ELR (cell line): ENCODE measurements at regions not wholly inside any gene's neighbourhood (a gene's known extent, or its start where the extent isn't known, plus 50 kb on each side); places are given as distances from the start of the nearest gene placed in this dataset.

Source experiments
- DNase-seq: peaks from one replicate; pipeline ENCODE4 v3.0.0-alpha.2; 2015; ENCODE audit warnings: low read depth

DNA sequence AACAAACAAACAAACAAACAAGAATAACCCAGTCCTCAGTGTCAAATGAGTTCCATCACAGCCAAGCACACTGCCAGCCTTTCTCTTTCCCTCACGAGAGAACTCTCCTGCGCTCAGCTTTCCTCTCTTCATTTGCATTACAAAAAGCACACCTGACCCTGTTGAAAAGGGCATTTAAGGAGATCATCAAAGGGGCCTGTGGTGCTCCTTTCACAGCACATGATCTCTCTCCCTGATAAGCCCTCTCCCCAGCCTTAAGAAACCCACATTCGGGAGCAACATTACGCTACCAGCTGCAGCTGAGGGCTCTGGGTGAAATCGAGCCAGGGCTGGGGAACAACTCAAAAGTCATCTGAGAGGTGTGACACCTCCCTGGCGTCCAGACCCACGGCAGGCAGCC, 165.6 kb upstream of the TMCC3 start:
- no peak for DNase-seq

GRCh38 chr12:94815450-94815849, 165.1 kb upstream of the TMCC3 start:
- no peak for DNase-seq

DNA sequence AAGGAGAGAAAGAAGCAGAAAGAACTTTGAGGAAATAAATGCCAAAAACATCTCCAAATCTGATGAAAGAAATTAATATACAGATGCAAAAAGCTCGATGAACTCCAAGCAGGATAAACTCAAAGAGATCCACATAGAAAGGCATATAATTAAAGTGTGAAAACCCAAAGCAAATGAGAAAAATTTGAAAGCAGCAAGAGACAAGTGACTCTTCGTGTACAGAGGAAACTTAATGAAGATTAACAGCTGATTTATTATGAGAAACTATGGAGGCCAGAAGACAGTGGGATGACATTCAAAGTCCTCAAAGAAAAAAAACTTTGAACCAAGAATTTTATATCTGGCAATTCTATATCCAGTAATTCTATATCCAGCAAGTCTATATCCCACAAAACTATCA, 163.0 kb upstream of the TMCC3 start:
- peak; percentile 48 for DNase-seq

GRCh38 chr12:94812345-94812744, 162.0 kb upstream of the TMCC3 start:
- no peak for DNase-seq

GRCh38 chr12:94811611-94812010, 161.3 kb upstream of the TMCC3 start:
- DNase-seq, result no peak

- DNase-seq, result no peak
Measured at GRCh38 chr12:94807951-94808350, 157.6 kb upstream of the TMCC3 start.

- no peak for DNase-seq
Measured at GRCh38 chr12:94806617-94807016, 156.3 kb upstream of the TMCC3 start.

GRCh38 chr12:94805749-94806529, 155.6 kb upstream of the TMCC3 start:
- peak; percentile 37 for DNase-seq

DNA sequence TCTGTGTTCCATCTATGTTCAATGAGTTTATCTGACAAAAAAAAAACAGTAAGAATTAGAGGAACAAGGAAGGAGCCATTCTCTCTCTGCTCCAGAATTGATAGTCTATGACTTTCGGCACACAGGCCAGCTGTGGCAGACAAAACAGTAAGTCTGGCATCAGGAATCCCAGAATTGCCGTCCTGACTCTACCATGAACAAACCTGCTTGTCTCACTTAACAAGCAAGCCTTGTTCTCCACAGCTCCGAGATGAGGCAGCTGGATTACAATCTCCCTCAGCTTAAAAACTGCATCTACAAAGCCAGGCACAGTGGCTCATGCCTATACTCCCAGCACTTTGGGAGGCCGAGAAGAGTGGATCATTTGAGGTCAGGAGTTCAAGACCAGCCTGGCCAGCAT, 153.6 kb upstream of the TMCC3 start:
- DNase-seq, result no peak

- DNase-seq, result no peak
Measured at GRCh38 chr12:94802796-94803195, 152.4 kb upstream of the TMCC3 start.

GRCh38 chr12:94801745-94802144, 151.4 kb upstream of the TMCC3 start:
- no peak for DNase-seq

DNA sequence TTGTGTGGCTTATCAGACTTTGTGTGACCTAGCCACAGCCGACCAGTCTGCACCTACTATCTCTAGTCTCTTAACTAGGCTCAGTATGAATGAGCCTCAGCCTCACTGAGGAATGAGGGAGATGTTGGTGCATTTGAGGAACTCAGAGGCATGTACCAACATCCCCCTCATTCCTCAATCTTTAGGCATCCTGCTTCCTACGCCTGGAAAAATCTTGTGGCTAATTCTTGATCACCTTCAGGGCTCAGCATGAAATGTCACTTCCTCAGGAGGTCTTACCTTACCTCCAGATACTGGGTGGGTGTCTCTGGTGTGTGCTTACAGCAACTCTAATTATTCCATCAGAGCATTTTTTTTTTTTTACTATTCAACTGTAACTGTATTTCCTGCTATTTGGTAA, 148.8 kb upstream of the TMCC3 start:
- no peak for DNase-seq

DNA sequence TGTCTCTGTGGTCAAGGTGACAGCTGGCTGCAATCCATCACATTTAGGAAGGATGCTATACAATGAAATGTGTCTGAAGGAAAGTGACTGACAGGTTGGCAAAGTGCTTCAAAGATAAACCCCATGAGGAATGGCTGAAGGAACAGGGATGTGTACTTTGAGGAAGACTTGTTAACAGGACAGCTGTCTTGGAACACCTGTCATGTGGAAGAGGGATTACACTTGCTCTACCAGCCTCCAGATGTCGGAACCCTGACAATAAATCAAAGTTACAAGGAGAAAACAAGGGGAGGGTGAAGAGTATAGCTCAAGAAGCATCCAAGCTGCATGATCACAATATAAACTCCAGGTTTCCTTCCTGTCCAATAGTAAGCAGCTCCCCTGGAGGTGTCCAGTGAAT, 147.8 kb upstream of the TMCC3 start:
- DNase-seq, result no peak

DNA sequence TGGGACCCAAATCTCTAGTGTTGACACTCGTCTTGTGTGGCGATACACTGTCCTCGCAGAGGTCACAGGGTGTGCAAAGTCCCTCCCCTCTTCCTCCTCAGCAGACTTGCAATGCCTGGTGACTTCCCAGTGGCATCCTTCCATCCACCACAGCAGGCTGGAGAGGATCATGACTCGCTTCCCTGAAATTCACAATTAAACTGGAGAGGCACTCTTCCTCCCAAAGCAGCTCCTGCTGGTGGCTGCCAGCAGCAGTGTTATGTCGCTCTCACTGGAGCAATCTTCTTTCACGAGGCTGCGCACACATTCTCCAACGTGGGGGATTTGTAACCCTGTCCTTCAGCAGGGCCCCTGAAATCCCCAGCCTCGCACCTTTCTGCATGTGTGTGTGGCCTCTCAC, 145.2 kb upstream of the TMCC3 start:
- DNase-seq, result peak; percentile 60

DNA sequence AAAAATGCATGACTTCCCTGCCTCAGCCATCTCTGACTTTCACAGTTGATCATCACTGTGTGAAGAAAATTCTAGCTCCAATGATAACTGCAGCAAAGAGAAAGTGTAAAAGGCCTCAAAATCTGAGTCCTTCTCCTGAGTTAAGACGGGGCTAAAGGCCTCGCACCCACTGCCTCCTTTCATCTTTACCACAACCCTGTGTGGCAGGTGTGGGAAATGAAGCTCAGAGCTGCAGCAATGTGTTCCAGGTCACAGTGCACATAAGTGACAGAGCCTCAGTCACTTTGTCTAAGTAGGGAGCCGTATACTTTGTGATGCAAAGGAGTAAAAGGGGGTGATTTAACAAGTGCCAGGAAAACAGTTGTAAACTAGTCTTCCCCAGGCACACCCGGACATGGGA, 144.7 kb upstream of the TMCC3 start:
- no peak for DNase-seq

- DNase-seq, result no peak
Measured at GRCh38 chr12:94793191-94793595, 142.8 kb upstream of the TMCC3 start.

DNA sequence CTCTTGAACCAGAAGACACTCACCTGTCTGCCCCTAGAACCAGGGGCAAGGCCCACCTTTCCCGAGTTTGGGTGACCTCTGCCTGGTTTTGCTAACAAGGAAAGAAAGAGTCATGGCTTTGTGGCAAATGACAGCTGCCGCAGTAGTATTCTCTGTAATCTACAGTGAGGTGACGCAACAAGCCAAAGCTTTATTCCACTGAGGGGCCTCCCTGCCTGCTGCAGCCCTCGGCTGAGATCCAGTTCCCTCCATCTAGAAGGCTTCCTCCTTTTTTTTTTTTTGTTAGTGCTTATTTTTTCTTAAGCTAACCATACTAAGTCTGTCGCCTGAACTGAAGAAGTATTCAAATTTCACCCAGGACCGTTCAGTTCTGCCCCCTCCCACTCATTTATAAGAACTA, 142.3 kb upstream of the TMCC3 start:
- DNase-seq, result no peak

DNA sequence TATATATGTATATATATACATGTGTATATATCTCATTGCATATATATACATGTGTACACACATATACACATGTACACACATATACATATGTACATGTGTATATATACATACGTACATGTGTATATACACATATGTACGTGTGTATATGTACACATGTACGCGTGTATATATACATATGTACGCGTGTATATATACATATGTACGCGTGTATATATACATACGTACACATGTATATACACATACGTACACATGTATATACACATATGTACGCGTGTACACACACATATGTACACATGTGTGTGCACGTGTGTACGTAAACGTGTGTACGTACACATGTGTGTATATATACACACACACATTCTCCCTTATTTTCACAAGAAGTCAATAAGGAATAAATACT, 141.6 kb upstream of the TMCC3 start:
- no peak for DNase-seq

- DNase-seq, result no peak
Measured at GRCh38 chr12:94790825-94791224, 140.5 kb upstream of the TMCC3 start.

- DNase-seq, result no peak
Measured at GRCh38 chr12:94790370-94790769, 140.0 kb upstream of the TMCC3 start.

DNA sequence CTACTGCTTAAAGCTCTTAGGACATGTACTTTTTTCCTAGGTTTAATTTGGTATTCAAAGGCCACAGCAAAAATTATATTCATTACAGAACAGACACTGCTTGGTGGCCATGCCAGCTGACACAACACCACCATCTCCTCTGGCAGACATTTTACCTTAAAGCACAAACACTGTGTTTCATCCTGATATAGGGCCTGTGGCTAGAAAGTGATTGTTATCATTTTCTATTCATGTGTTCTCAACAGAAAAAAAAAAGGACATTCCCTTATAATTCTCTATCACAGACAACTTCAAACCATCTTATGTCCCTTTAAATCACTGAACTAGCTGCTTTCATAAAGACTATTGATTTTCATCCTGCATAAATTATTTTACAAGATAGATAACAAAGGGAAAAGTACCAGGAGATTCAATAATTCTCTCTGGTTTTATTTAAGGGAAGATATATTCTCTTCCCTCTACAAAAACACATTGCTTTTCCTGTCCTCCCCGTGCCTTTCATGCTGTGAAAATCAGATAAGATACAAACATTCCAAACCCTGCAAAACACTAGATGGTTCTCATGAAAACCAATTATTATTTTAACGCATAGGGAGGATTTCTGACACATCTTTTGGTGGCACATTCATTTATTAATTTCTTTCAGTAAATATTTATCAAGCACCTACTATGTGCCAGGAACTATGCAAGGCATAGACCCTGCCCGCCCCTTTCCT, 139.3 kb upstream of the TMCC3 start:
- no peak for DNase-seq

DNA sequence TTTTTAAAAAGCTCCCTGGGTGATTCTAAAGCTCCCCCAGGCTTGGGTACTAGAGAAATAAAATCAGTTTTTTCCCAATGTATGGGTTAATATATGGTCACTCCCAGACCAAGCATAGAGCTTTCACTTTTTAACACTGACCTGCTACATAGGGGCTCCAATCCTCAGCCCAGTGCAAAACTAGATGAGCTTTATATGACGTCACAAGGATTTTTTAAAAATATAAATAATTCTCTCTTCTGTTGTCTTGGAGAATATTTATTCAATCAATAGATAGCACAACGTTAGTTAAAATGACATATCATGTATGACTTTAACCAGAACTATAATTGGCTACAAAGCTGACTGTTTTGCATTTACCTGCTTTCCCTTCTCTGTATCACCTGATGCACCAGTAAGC, 137.9 kb upstream of the TMCC3 start:
- DNase-seq, result no peak

GRCh38 chr12:94786906-94787305, 136.5 kb upstream of the TMCC3 start:
- no peak for DNase-seq

DNA sequence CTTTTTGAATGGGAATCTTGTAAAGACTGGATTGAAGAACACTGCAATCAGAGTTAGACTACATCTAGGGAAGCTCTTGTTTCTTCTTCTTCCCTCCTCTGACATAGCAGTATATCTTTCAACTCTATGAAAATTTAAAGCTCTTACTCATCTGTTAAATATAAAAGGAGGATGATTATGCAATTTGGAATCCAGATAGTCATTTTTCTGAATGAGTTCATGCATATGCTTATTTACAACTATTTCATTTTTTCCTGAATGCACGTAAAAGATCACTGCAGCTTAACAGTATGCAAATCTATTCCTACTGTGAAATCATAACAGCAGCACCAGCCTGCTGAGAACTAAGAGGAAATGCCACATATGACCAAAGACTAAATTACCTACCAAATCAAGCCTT, 133.5 kb upstream of the TMCC3 start:
- peak; percentile 78 for DNase-seq
